ENCODE measurements at regions not wholly inside any gene's neighbourhood (a gene's known extent, or its start where the extent isn't known, plus 50 kb on each side); places are given as distances from the start of the nearest gene placed in this dataset.

DNA sequence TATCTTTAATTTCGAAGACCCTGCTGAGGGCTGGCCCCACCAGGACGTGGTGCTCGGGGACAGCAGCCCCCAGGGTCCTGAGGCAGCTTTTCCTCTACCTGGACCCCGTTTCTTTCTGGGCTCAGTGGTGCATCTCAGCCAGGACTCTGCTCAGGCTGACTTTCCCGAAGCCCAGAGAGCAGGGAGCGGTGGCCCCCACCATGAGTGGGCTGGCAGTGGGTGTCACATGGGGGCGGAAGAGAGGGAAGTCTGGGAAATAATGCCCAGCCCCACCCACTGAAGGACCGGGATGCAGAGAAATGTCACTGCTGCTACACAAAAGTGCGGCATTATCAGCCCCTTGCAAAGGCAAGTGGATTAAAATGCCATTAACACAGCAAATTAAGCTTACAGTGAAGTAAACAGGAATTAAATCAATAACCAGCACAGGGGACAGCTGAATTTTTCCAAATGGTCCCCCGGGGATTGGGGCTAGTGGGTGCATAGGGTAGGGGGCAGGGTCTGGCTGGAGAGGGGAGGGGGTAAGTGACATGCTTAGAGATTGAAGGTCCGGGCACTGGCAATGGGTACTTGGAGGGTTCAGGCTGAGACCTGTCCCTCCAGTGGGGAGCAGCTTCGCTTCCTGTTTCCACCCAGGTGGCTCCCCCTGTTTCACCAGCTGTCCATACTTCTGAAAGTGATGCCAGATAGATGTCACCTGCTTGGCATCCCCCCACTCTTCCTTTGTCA is 177.3 kb downstream of the URI1 start:
- Histone ChIP-seq H3K27me3 (no peaks in the 10 kb centered on the region), H3K27ac (no peak overlapping the region), H3K4me1 (no peaks in the 10 kb centered on the region), H3K9me3 (no peaks in the 10 kb centered on the region), H3K36me3 (no peaks in the 10 kb centered on the region), H3K4me3 (no peak overlapping the region)
- WGBS, 2 donors: 69 to 70% methylated on average over 12 of the region's 12 CpGs
- no peak for DNase-seq (ENCODE audit: low spot score in 2 of 2)
- TF ChIP-seq POLR2A (IDR thresholded peaks at IDR 0.05) (no peak), EP300 (IDR thresholded peaks at IDR 0.05) (no peak)
- TF ChIP-seq, protein P1, sequence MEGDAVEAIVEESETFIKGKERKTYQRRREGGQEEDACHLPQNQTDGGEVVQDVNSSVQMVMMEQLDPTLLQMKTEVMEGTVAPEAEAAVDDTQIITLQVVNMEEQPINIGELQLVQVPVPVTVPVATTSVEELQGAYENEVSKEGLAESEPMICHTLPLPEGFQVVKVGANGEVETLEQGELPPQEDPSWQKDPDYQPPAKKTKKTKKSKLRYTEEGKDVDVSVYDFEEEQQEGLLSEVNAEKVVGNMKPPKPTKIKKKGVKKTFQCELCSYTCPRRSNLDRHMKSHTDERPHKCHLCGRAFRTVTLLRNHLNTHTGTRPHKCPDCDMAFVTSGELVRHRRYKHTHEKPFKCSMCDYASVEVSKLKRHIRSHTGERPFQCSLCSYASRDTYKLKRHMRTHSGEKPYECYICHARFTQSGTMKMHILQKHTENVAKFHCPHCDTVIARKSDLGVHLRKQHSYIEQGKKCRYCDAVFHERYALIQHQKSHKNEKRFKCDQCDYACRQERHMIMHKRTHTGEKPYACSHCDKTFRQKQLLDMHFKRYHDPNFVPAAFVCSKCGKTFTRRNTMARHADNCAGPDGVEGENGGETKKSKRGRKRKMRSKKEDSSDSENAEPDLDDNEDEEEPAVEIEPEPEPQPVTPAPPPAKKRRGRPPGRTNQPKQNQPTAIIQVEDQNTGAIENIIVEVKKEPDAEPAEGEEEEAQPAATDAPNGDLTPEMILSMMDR (IDR thresholded peaks at IDR 0.05): no peak

DNA sequence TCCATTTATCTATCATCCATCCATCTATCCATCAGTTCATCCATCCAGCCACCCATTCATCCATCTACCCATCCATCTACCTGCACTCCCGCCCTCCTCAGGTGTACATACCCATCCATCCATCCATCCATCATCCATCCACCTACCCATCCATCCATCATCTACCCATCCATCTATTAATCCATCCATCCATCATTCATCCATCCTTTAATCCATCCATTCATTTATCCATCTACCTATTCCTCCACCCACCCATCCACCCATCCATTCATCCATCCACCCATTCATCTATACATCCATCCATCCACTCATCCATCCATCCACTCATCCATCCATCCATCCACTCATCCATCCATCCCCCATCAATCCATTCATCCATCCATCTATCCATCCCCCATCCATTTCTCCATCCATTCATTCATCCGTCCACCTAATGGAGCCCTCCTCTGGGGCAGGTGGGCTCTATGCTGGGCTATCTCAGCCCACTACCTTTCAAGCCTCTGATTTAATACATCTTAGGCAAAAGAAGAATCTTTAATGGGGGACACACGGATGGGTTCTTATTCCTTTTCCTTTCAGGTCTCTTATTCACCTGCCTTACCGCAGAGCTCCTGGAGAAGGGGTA is 178.9 kb downstream of the URI1 start:
- Histone ChIP-seq H3K36me3 (no peaks in the 10 kb centered on the region), H3K4me1 (no peaks in the 10 kb centered on the region), H3K27me3 (no peaks in the 10 kb centered on the region), H3K9me3 (no peaks in the 10 kb centered on the region), H3K27ac (no peak overlapping the region), H3K4me3 (no peak overlapping the region)
- TF ChIP-seq EP300 (IDR thresholded peaks at IDR 0.05): no peak
- TF ChIP-seq, protein P1 (IDR thresholded peaks at IDR 0.05): no peak
- TF ChIP-seq POLR2A (IDR thresholded peaks at IDR 0.05): no peak
- DNase-seq (ENCODE audit: low spot score in 2 of 2): no peak
- WGBS, 2 donors: 92 to 95% methylated on average over 4 of the region's 4 CpGs

DNA sequence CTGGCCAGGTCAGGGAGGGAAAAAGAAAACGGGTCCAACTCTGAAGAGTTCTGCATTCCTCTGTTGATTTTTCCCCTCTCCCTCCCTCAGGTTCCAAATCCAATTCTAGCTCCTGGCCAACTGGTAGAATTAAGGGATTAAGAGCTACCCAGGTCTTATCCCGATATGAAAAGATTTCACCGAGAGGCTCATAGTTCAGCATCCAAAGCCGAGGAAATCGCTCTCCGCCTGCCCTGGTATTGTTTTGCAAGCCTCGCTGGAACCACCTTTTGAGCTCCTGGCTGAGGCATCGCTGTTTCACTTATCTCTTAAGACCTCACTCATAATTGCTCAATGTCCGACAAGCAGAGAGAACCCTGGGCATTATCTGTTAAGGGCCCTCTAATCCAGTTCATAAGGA is 180.4 kb downstream of the URI1 start:
- 81 to 85% methylated on average over 9 of the region's 9 CpGs for WGBS, 2 donors
- Histone ChIP-seq H3K27ac (no peak overlapping the region), H3K4me3 (no peak overlapping the region), H3K36me3 (no peaks in the 10 kb centered on the region), H3K27me3 (no peaks in the 10 kb centered on the region), H3K9me3 (no peaks in the 10 kb centered on the region), H3K4me1 (no peaks in the 10 kb centered on the region)
- no peak for TF ChIP-seq EP300 (IDR thresholded peaks at IDR 0.05)
- TF ChIP-seq POLR2A (IDR thresholded peaks at IDR 0.05): no peak
- TF ChIP-seq, protein P1 (IDR thresholded peaks at IDR 0.05): no peak
- DNase-seq (ENCODE audit: low spot score in 2 of 2): no peak

DNA sequence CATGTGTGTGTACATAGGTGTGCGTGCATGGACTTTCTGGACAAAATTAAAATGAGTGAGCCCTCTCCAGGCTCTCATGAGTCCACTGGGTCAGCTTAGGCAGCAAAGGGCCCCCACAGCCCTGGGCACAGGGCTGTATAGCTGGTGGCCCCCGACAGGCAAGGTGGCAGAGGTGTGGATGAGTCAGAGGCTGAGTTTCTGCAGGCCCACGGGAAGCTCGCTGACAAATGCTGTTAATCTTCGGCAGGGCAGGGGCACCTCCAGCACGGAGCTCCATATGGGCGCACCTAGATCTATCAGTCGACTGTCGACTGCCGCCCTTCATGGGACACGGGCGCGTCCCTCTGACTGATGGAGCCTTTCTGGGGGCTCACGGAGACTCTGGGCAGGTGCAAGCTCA is 181.1 kb downstream of the URI1 start:
- no peaks in the 10 kb centered on the region for H3K36me3 ChIP-seq
- H3K27ac ChIP-seq: no peak overlapping the region
- H3K27me3 ChIP-seq: no peaks in the 10 kb centered on the region
- TF ChIP-seq POLR2A (IDR thresholded peaks at IDR 0.05): no peak
- no peak for TF ChIP-seq EP300 (IDR thresholded peaks at IDR 0.05)
- TF ChIP-seq, protein P1 (IDR thresholded peaks at IDR 0.05): no peak
- no peaks in the 10 kb centered on the region for H3K4me1 ChIP-seq
- H3K9me3 ChIP-seq: no peaks in the 10 kb centered on the region
- WGBS, 2 donors: 93 to 96% methylated on average over 8 to 14 of the region's 14 CpGs
- H3K4me3 ChIP-seq: no peak overlapping the region
- no peak for DNase-seq (ENCODE audit: low spot score in 2 of 2)

DNA sequence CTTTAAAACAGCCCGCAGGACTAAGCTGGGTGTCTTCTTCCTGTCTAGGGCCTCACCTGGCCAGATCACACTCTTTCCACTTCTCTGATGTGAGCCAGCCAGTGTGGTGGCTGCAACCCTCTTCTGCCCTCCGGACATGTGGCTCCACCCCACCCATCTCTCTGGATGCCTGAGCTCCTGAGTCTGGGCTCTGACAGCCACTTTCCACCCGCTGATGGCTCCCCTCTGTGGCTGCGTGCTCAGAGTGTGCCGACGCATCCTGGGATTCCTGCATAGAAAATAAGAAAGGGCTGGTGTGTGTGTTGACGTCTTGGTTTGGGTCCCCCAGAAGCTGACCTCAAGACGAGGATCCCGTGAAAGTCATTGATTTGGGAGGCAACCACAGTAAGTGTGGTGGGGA is 181.6 kb downstream of the URI1 start:
- Histone ChIP-seq H3K27me3 (no peaks in the 10 kb centered on the region), H3K36me3 (no peaks in the 10 kb centered on the region), H3K27ac (no peak overlapping the region), H3K9me3 (no peaks in the 10 kb centered on the region), H3K4me1 (no peaks in the 10 kb centered on the region), H3K4me3 (no peak overlapping the region)
- WGBS, 2 donors: 70 to 75% methylated on average over 9 of the region's 9 CpGs
- DNase-seq (ENCODE audit: low spot score in 2 of 2): no peak
- no peak for TF ChIP-seq POLR2A (IDR thresholded peaks at IDR 0.05)
- no peak for TF ChIP-seq EP300 (IDR thresholded peaks at IDR 0.05)
- TF ChIP-seq, protein P1 (IDR thresholded peaks at IDR 0.05): no peak

Data from tibial nerve (tissue), 4 donors.